Mesendoderm (in vitro differentiated cells): ENCODE measurements at regions not wholly inside any gene's neighbourhood (a gene's known extent, or its start where the extent isn't known, plus 50 kb on each side); places are given as distances from the start of the nearest gene placed in this dataset.

ENCODE experiments used
- DNase-seq: peaks from one replicate; pipeline ENCODE4 v3.0.0; 2013
- H2AK5ac ChIP-seq: 2 replicates; pipeline ENCODE4 v1.6.1; 2013; ENCODE audit warnings: low read length, inconsistent platforms
- H2BK120ac ChIP-seq: 2 replicates; pipeline ENCODE4 v1.6.1; 2013; ENCODE audit warnings: low read depth, mild to moderate bottlenecking, low read length, moderate library complexity, mixed read lengths
- H2BK15ac ChIP-seq: replicated peaks from 2 replicates; pipeline ENCODE4 v1.6.1; 2013; ENCODE audit warnings: low read depth, mild to moderate bottlenecking, moderate library complexity
- H2BK5ac ChIP-seq: 2 replicates; pipeline ENCODE4 v1.6.1; 2013; ENCODE audit warnings: low read length, inconsistent platforms
- H3K18ac ChIP-seq: 2 replicates; pipeline ENCODE4 v1.6.1; 2013; ENCODE audit warnings: mild to moderate bottlenecking, low read length, mixed read lengths
- H3K23ac ChIP-seq: one replicate; pipeline ENCODE4 v1.6.1; 2013; ENCODE audit warnings: low read length
- H3K27ac ChIP-seq: 2 replicates; pipeline ENCODE4 v1.5.1; 2013; ENCODE audit warnings: low read depth, mild to moderate bottlenecking, inconsistent platforms, low read length, moderate library complexity
- H3K27me3 ChIP-seq: 2 replicates; pipeline ENCODE4 v1.6.1; 2013; ENCODE audit warnings: low read length, control low read depth, mild to moderate bottlenecking, inconsistent platforms; ENCODE audit not compliant: insufficient read depth, poor library complexity
- H3K36me3 ChIP-seq: 2 replicates; pipeline ENCODE4 v1.6.1; 2013; ENCODE audit warnings: low read length, inconsistent platforms; ENCODE audit not compliant: control insufficient read depth, insufficient read depth
- H3K4ac ChIP-seq: one replicate; pipeline ENCODE4 v1.6.1; 2013; ENCODE audit warnings: low read depth, mild to moderate bottlenecking, low read length, moderate library complexity
- H3K4me1 ChIP-seq: 2 replicates; pipeline ENCODE4 v1.6.1; 2013; ENCODE audit warnings: low read depth, low read length, inconsistent platforms; ENCODE audit not compliant: control insufficient read depth
- H3K4me2 ChIP-seq: 2 replicates; pipeline ENCODE4 v1.6.1; 2013; ENCODE audit warnings: low read length
- H3K4me3 ChIP-seq: 2 replicates; pipeline ENCODE4 v1.5.1; 2013; ENCODE audit warnings: mild to moderate bottlenecking, low read length
- H3K56ac ChIP-seq: one replicate; pipeline ENCODE4 v1.6.1; 2013; ENCODE audit warnings: low read length
- H3K79me1 ChIP-seq: 2 replicates; pipeline ENCODE4 v1.6.1; 2013; ENCODE audit warnings: low read length, inconsistent platforms
- H3K79me2 ChIP-seq: 2 replicates; pipeline ENCODE4 v1.6.1; 2013; ENCODE audit warnings: mild to moderate bottlenecking, low read length; ENCODE audit not compliant: control insufficient read depth, insufficient read depth
- H3K9ac ChIP-seq: 2 replicates; pipeline ENCODE4 v1.6.1; 2013; ENCODE audit warnings: low read length, inconsistent platforms
- H4K5ac ChIP-seq: one replicate; pipeline ENCODE4 v1.6.1; 2013; ENCODE audit warnings: low read length
- H4K8ac ChIP-seq: one replicate; pipeline ENCODE4 v1.6.1; 2013; ENCODE audit warnings: low read depth, mild to moderate bottlenecking, control low read depth, low read length, moderate library complexity
- WGBS: extraction: QIAGEN DNeasy Blood & Tissue Kit; methylation state at CpG from one replicate; pipeline ENCODE4 v1.1.7; 2013; ENCODE audit warnings: low lambda C conversion rate, missing lambda C conversion rate; ENCODE audit not compliant: insufficient coverage; ENCODE audit errors: extremely low coverage; 5-methylcytosine and 5-hydroxymethylcytosine counted together

DNA sequence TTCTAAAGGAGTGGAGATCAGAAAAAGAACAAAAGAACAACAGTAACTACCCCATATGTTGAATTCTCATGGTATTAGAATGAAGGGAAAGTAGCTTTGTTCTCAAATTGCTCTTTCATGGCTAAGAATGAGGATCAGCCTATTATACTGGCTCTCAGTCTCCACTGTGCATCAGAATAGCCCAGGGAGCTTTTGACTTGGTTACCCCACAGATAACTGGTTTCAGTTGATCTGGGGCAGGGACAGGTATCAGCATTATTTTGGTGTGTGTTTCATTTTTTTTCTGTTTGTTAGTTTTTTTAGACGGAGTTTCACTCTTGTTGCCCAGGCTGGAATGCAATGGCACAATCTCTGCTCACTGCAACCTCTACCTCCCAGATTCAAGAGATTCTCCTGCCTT lies 311.7 kb upstream of the TLE3 start:
- Histone ChIP-seq H3K4me1 (no peaks in the 10 kb centered on the region), H3K18ac (no peak overlapping the region), H2BK5ac (no peak overlapping the region), H3K79me1 (no peaks in the 10 kb centered on the region), H3K9ac (no peak overlapping the region), H2AK5ac (no peak overlapping the region), H3K4ac (no peak overlapping the region), H3K27me3 (no peaks in the 10 kb centered on the region), H3K4me3 (no peak overlapping the region), H2BK120ac (no peak overlapping the region), H4K5ac (no peak overlapping the region), H3K23ac (no peak overlapping the region), H3K36me3 (no peaks in the 10 kb centered on the region), H3K27ac (no peak overlapping the region), H3K56ac (no peak overlapping the region), H2BK15ac (no peak overlapping the region), H3K79me2 (no peaks in the 10 kb centered on the region), H3K4me2 (no peak overlapping the region), H4K8ac (no peak overlapping the region)
- WGBS, result no CpG with 5 or more reads among the region's 1 CpG
- DNase-seq, result no peak

DNA sequence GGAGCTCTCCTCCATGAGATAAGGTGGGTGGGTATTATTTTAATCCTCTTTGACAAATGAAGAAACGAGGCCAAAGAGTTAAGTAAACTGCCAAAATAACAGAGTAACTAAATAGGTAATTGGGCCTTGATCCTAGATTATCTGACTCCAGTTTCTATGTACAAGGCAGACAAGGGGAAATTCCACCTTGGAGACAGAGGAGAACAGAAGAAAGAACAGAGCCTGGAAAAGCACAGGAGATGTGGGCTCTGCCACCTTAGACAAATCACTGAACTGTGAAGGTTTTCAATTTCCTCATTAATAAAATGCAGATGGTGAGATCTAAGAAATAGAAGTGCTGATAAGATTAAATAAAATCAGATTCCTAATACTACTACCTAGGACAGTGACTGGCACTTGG lies 310.2 kb upstream of the TLE3 start:
- H3K4ac ChIP-seq, result no peak overlapping the region
- no peak overlapping the region for H3K4me2 ChIP-seq
- no peak overlapping the region for H3K18ac ChIP-seq
- no peaks in the 10 kb centered on the region for H3K79me2 ChIP-seq
- no CpG with 5 or more reads among the region's 1 CpG for WGBS
- no peak overlapping the region for H3K9ac ChIP-seq
- H4K8ac ChIP-seq, result no peak overlapping the region
- no peaks in the 10 kb centered on the region for H3K27me3 ChIP-seq
- no peak overlapping the region for H3K56ac ChIP-seq
- DNase-seq, result no peak
- no peak overlapping the region for H3K4me3 ChIP-seq
- no peak overlapping the region for H2BK120ac ChIP-seq
- H3K79me1 ChIP-seq, result no peaks in the 10 kb centered on the region
- no peak overlapping the region for H2BK5ac ChIP-seq
- H3K36me3 ChIP-seq, result no peaks in the 10 kb centered on the region
- no peak overlapping the region for H3K27ac ChIP-seq
- no peak overlapping the region for H2AK5ac ChIP-seq
- H4K5ac ChIP-seq, result no peak overlapping the region
- no peaks in the 10 kb centered on the region for H3K4me1 ChIP-seq
- H2BK15ac ChIP-seq, result no peak overlapping the region
- no peak overlapping the region for H3K23ac ChIP-seq

GRCh38 chr15:70407336-70407670 lies 309.6 kb upstream of the TLE3 start:
- no peak overlapping the region for H4K5ac ChIP-seq
- no peaks in the 10 kb centered on the region for H3K79me1 ChIP-seq
- H4K8ac ChIP-seq, result no peak overlapping the region
- H3K27ac ChIP-seq, result no peak overlapping the region
- no peak overlapping the region for H2BK15ac ChIP-seq
- H3K4me3 ChIP-seq, result no peak overlapping the region
- H3K36me3 ChIP-seq, result no peaks in the 10 kb centered on the region
- H3K4me1 ChIP-seq, result no peaks in the 10 kb centered on the region
- no peak for DNase-seq
- H3K4ac ChIP-seq, result no peak overlapping the region
- WGBS, result no CpG with 5 or more reads among the region's 7 CpGs
- no peak overlapping the region for H3K23ac ChIP-seq
- no peak overlapping the region for H2BK5ac ChIP-seq
- H3K18ac ChIP-seq, result no peak overlapping the region
- H2BK120ac ChIP-seq, result no peak overlapping the region
- no peak overlapping the region for H3K9ac ChIP-seq
- H3K4me2 ChIP-seq, result no peak overlapping the region
- no peak overlapping the region for H3K56ac ChIP-seq
- H3K79me2 ChIP-seq, result no peaks in the 10 kb centered on the region
- no peak overlapping the region for H2AK5ac ChIP-seq
- no peaks in the 10 kb centered on the region for H3K27me3 ChIP-seq

DNA sequence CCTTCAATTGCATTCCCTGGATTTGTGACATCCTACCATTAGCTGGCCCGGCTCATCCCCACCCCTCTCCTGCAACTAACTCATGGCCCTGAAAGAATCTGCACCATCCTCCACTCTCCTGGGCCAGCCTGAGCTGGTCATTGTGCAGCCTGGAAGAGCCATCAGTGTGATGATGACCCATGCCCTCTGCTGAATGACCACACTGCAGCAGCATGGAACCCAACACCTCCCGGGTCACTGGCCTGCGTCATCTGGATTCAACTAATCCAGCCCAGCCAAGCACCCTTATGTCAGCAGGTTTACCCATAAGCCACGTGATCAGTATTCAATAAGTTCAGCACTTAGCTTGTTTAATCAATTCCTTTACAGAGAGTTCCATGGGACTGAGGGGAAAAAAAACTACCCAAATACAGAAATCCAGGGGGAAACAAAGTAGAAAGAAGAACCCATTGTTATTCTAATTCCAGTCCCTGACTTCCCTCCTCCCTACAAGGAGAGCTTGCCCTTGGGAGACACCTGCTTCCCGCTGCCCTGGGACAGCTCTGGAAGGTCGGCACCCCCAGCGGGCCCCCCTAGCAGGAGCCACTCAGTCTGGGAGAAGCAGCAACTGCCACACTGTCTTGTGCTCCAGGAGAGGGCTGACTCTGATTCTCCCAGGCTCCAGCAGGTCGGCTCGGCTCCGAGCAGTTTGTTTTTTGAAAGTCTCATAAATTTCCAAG lies 309.1 kb upstream of the TLE3 start:
- no peak overlapping the region for H3K4ac ChIP-seq
- no peaks in the 10 kb centered on the region for H3K79me1 ChIP-seq
- H2BK5ac ChIP-seq, result no peak overlapping the region
- H3K4me1 ChIP-seq, result no peaks in the 10 kb centered on the region
- H2BK120ac ChIP-seq, result no peak overlapping the region
- no peak overlapping the region for H4K5ac ChIP-seq
- H3K56ac ChIP-seq, result no peak overlapping the region
- H3K27me3 ChIP-seq, result no peaks in the 10 kb centered on the region
- no peaks in the 10 kb centered on the region for H3K79me2 ChIP-seq
- H3K27ac ChIP-seq, result no peak overlapping the region
- DNase-seq, result no peak
- H3K4me3 ChIP-seq, result no peak overlapping the region
- no peak overlapping the region for H3K4me2 ChIP-seq
- H3K23ac ChIP-seq, result no peak overlapping the region
- no peak overlapping the region for H2BK15ac ChIP-seq
- H3K18ac ChIP-seq, result no peak overlapping the region
- no peak overlapping the region for H4K8ac ChIP-seq
- H3K36me3 ChIP-seq, result no peaks in the 10 kb centered on the region
- H3K9ac ChIP-seq, result no peak overlapping the region
- no peak overlapping the region for H2AK5ac ChIP-seq
- whole genome bisulfite sequencing, result no CpG with 5 or more reads among the region's 10 CpGs

- H4K5ac ChIP-seq, result no peak overlapping the region
- no peak overlapping the region for H2BK5ac ChIP-seq
- no peak overlapping the region for H2BK120ac ChIP-seq
- H3K4me2 ChIP-seq, result no peak overlapping the region
- WGBS, result no CpG with 5 or more reads among the region's 4 CpGs
- no peaks in the 10 kb centered on the region for H3K4me1 ChIP-seq
- no peak overlapping the region for H2AK5ac ChIP-seq
- no peak overlapping the region for H3K9ac ChIP-seq
- H2BK15ac ChIP-seq, result no peak overlapping the region
- H3K23ac ChIP-seq, result no peak overlapping the region
- no peak overlapping the region for H3K27ac ChIP-seq
- H3K56ac ChIP-seq, result no peak overlapping the region
- H3K79me1 ChIP-seq, result no peaks in the 10 kb centered on the region
- H4K8ac ChIP-seq, result no peak overlapping the region
- no peak overlapping the region for H3K18ac ChIP-seq
- no peak for DNase-seq
- H3K4ac ChIP-seq, result no peak overlapping the region
- H3K36me3 ChIP-seq, result no peaks in the 10 kb centered on the region
- no peaks in the 10 kb centered on the region for H3K79me2 ChIP-seq
- H3K4me3 ChIP-seq, result no peak overlapping the region
- no peaks in the 10 kb centered on the region for H3K27me3 ChIP-seq
These were observed 304.0 kb upstream of the TLE3 start for GRCh38 chr15:70401709-70402108.
